ENCODE measurements at regions not wholly inside any gene's neighbourhood (a gene's known extent, or its start where the extent isn't known, plus 50 kb on each side); places are given as distances from the start of the nearest gene placed in this dataset.
"Not testable (repeated sequence)": the region's sequence is repeated elsewhere in the genome, so short reads cannot be mapped to it uniquely, and the experiment has no call there.

GRCh38 chr4:55251342-55251741 is 94.7 kb upstream of the SRD5A3 start:
- no peak for DNase-seq (ENCODE audit: low read depth in 2 of 2)

- DNase-seq (ENCODE audit: low read depth in 2 of 2): no peak
These were observed 94.1 kb upstream of the SRD5A3 start for GRCh38 chr4:55251896-55252295.

GRCh38 chr4:55253948-55254593 is 92.0 kb upstream of the SRD5A3 start:
- DNase-seq (ENCODE audit: low read depth in 2 of 2): no peak

GRCh38 chr4:55255179-55255578 is 90.9 kb upstream of the SRD5A3 start:
- DNase-seq (ENCODE audit: low read depth in 2 of 2): peak; percentile 29 to 33

GRCh38 chr4:55256787-55257186 is 89.3 kb upstream of the SRD5A3 start:
- no peak for DNase-seq (ENCODE audit: low read depth in 2 of 2)

GRCh38 chr4:55258152-55258865 is 87.7 kb upstream of the SRD5A3 start:
- peak in 1 of 2 experiments; percentile 8 for DNase-seq (ENCODE audit: low read depth in 2 of 2)

GRCh38 chr4:55259294-55259693 is 86.7 kb upstream of the SRD5A3 start:
- DNase-seq (ENCODE audit: low read depth in 2 of 2): no peak

GRCh38 chr4:55269470-55269869 is 76.6 kb upstream of the SRD5A3 start:
- no peak for DNase-seq (ENCODE audit: low read depth in 2 of 2)

- no peak for DNase-seq (ENCODE audit: low read depth in 2 of 2)
These were observed 76.0 kb upstream of the SRD5A3 start for GRCh38 chr4:55269995-55270394.

- DNase-seq (ENCODE audit: low read depth in 2 of 2): no peak
These were observed 75.6 kb upstream of the SRD5A3 start for GRCh38 chr4:55270481-55270880.

GRCh38 chr4:55272102-55272501 is 73.9 kb upstream of the SRD5A3 start:
- DNase-seq (ENCODE audit: low read depth in 2 of 2): no peak

GRCh38 chr4:55272589-55272988 is 73.5 kb upstream of the SRD5A3 start:
- no peak for DNase-seq (ENCODE audit: low read depth in 2 of 2)

- DNase-seq (ENCODE audit: low read depth in 2 of 2): no peak
These were observed 69.0 kb upstream of the SRD5A3 start for GRCh38 chr4:55277011-55277410.

GRCh38 chr4:55278316-55278715 is 67.7 kb upstream of the SRD5A3 start:
- DNase-seq (ENCODE audit: low read depth in 2 of 2): no peak

GRCh38 chr4:55280474-55280873 is 65.6 kb upstream of the SRD5A3 start:
- DNase-seq (ENCODE audit: low read depth in 2 of 2): not testable (repeated sequence)

- not testable (repeated sequence) for DNase-seq (ENCODE audit: low read depth in 2 of 2)
These were observed 64.8 kb upstream of the SRD5A3 start for GRCh38 chr4:55281118-55281683.

- DNase-seq (ENCODE audit: low read depth in 2 of 2): no peak
These were observed 61.7 kb upstream of the SRD5A3 start for GRCh38 chr4:55284331-55284730.

GRCh38 chr4:55291227-55291640 is 54.8 kb upstream of the SRD5A3 start:
- DNase-seq (ENCODE audit: low read depth in 2 of 2): no peak

GRCh38 chr4:55296096-55296495 is 49.9 kb upstream of the SRD5A3 start:
- no peak for DNase-seq (ENCODE audit: low read depth in 2 of 2)

All from fibroblast of skin of left biceps (primary cell).